Kidney (tissue), 13 donors: ENCODE measurements at regions not wholly inside any gene's neighbourhood (a gene's known extent, or its start where the extent isn't known, plus 50 kb on each side); places are given as distances from the start of the nearest gene placed in this dataset.

Experiments used
- DNase-seq, 5 donors: peaks; one replicate each; pipeline ENCODE4 v3.0.0-alpha.2; 2013 to 2020
- FAIRE-seq: peaks from 2 replicates; lab custom pipeline; 2012; peaks lifted over from hg19 to GRCh38; lab: Jason Lieb, UNC
- H3K27ac ChIP-seq, 2 donors: one replicate each; pipeline ENCODE4 v1.7.0; 2013; ENCODE audit warnings: low read depth in 2 of 2, low read length in 2 of 2, inconsistent platforms in 1 of 2
- H3K27me3 ChIP-seq: one replicate; pipeline ENCODE4 v1.7.1; 2013; ENCODE audit warnings: low read length, inconsistent platforms; ENCODE audit not compliant: control insufficient read depth, insufficient read depth
- H3K36me3 ChIP-seq, 3 donors: one replicate each; pipeline versions ENCODE4 v1.7.0 to v1.7.1; 2013; ENCODE audit warnings: low read length in 3 of 3, control low read depth in 1 of 3, inconsistent platforms in 1 of 3; ENCODE audit not compliant: insufficient read depth in 3 of 3, control insufficient read depth in 2 of 3
- H3K4me1 ChIP-seq, 3 donors: one replicate each; pipeline versions ENCODE4 v1.7.0 to v1.7.1; 2013; ENCODE audit warnings: low read length in 3 of 3, inconsistent platforms in 1 of 3, low read depth in 1 of 3; ENCODE audit not compliant: control insufficient read depth in 2 of 3, insufficient read depth in 2 of 3
- H3K4me3 ChIP-seq, 3 donors: one replicate each; pipeline versions ENCODE4 v1.7.0 to v1.8.1; 2013; ENCODE audit warnings: low read length in 3 of 3, control low read depth in 1 of 3, inconsistent platforms in 1 of 3
- H3K9ac ChIP-seq, 3 donors: one replicate each; pipeline versions ENCODE4 v1.7.0 to v1.7.1; 2013; ENCODE audit warnings: low read length in 3 of 3, control low read depth in 1 of 3, inconsistent platforms in 1 of 3
- H3K9me3 ChIP-seq, 3 donors: one replicate each; pipeline versions ENCODE4 v1.7.0 to v1.7.1; 2013; ENCODE audit warnings: low read length in 3 of 3, control low read depth in 1 of 3, inconsistent platforms in 1 of 3; ENCODE audit not compliant: control insufficient read depth in 2 of 3, insufficient read depth in 1 of 3
- CTCF ChIP-seq: IDR thresholded peaks from 3 replicates; pipeline ENCODE4 v1.5.1; 2012; ENCODE audit warnings: mild to moderate bottlenecking, moderate library complexity, borderline replicate concordance; ENCODE audit not compliant: insufficient read depth; ENCODE audit errors: extremely low read depth
- intact Hi-C: fragments of 100-400 bp; cut with DNase I; formaldehyde crosslinking; loops from one replicate; pipeline ENCODE4 v1.11.1; 2022
- donor health status: control.
- donor health status: control.
- donor health status: control.
- donor health status: control.
- donor health status: control.
- donor health status: DM: yes; HTN: yes; CAD: no.
- donor health status: Normal renal cell carcinoma (clear cell type).

GRCh38 chr2:129462349-129462748 lies 517.1 kb upstream of the RAB6C start:
- no peaks in the 10 kb centered on the region for H3K36me3 ChIP-seq
- no peak for DNase-seq
- no peak overlapping the region for H3K4me3 ChIP-seq
- no peak for FAIRE-seq
- H3K27me3 ChIP-seq = no peaks in the 10 kb centered on the region
- H3K4me1 ChIP-seq = no peaks in the 10 kb centered on the region
- H3K9me3 ChIP-seq = no peaks in the 10 kb centered on the region
- TF ChIP-seq CTCF = no peak
- H3K9ac ChIP-seq = no peak overlapping the region
- no peak overlapping the region for H3K27ac ChIP-seq
- intact Hi-C loops = no loop called here

DNA sequence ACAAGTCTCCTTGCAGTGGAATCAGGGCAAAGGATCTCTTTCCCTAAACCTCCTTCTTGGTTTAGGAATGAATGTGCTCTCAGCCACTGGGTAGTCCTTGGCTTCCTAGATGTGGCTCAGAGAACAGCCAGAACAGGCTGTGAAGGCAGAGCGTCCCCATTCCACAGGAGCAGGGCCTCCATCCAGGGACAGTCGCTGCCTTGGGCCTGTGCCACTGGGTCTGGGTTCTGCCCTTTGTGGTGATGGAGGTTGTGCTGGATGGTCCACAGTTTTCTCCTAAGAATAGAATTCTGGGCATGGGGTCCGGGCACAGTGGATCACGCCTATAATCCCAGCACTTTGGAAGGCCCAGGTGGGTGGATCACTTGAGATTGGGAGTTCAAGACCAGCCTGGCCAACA lies 516.5 kb upstream of the RAB6C start:
- no peak for FAIRE-seq
- H3K27me3 ChIP-seq = no peaks in the 10 kb centered on the region

DNA sequence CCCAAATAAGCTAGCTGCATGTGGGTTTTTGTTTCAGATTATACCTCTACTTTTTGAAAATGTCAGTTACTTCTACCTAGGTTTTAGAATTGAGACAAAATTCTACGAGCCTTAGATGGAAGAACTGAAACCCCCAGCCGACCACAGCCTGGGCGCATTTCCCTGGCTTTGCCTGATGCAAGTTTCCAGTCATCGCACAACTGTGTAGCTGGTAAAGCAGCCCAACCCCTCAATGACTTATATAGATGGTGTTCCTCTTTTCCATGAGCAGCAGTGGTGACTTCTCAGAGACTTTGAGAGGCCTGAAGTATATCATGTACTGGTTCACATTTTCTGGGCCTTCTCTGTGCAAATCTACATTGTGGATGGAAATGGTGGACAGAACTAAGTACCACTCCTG lies 515.4 kb upstream of the RAB6C start:
- TF ChIP-seq CTCF = no peak
- intact Hi-C loops = no loop called here
- H3K27ac ChIP-seq = no peak overlapping the region
- H3K9me3 ChIP-seq = no peaks in the 10 kb centered on the region
- H3K4me1 ChIP-seq = no peaks in the 10 kb centered on the region
- no peak for DNase-seq
- H3K4me3 ChIP-seq = no peak overlapping the region
- no peak overlapping the region for H3K9ac ChIP-seq
- H3K36me3 ChIP-seq = no peaks in the 10 kb centered on the region
- FAIRE-seq = no peak
- no peaks in the 10 kb centered on the region for H3K27me3 ChIP-seq

More for the DNA sequence above, 516.5 kb upstream of the RAB6C start:
- DNase-seq = no peak
- Histone ChIP-seq H3K36me3 (no peaks in the 10 kb centered on the region), H3K27ac (no peak overlapping the region), H3K4me1 (no peaks in the 10 kb centered on the region), H3K9me3 (no peaks in the 10 kb centered on the region), H3K9ac (no peak overlapping the region), H3K4me3 (no peak overlapping the region)
- no peak for TF ChIP-seq CTCF
- intact Hi-C loops = no loop called here

DNA sequence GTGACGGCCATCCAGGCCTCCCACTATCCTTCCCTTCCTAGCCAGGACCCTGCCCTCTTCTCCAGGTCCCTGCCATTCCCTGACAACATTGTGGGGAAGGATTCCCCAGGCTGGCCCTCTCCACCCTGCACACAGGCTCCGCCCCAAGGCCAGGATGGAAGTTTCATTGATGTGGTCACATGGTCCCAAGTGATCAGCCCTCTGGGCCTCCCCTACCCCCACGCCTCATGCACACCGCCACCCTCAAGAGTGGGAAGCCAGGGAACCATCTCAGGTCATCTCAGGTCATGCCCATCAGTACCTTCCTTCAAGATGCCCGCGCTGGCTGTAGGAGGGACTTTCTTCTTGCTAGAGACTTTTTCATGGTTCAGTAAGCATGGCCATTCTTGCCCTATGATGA lies 514.8 kb upstream of the RAB6C start:
- Histone ChIP-seq H3K9me3 (no peaks in the 10 kb centered on the region), H3K4me1 (no peaks in the 10 kb centered on the region), H3K4me3 (no peak overlapping the region), H3K9ac (no peak overlapping the region), H3K36me3 (no peaks in the 10 kb centered on the region), H3K27ac (no peak overlapping the region), H3K27me3 (no peaks in the 10 kb centered on the region)
- no peak for TF ChIP-seq CTCF
- FAIRE-seq = no peak
- DNase-seq = no peak
- intact Hi-C loops = no loop called here
